ENCODE measurements at regions not wholly inside any gene's neighbourhood (a gene's known extent, or its start where the extent isn't known, plus 50 kb on each side); places are given as distances from the start of the nearest gene placed in this dataset.

GRCh38 chr2:5535301-5535700, 156.9 kb upstream of the SOX11 start:
- TF ChIP-seq, protein P1, sequence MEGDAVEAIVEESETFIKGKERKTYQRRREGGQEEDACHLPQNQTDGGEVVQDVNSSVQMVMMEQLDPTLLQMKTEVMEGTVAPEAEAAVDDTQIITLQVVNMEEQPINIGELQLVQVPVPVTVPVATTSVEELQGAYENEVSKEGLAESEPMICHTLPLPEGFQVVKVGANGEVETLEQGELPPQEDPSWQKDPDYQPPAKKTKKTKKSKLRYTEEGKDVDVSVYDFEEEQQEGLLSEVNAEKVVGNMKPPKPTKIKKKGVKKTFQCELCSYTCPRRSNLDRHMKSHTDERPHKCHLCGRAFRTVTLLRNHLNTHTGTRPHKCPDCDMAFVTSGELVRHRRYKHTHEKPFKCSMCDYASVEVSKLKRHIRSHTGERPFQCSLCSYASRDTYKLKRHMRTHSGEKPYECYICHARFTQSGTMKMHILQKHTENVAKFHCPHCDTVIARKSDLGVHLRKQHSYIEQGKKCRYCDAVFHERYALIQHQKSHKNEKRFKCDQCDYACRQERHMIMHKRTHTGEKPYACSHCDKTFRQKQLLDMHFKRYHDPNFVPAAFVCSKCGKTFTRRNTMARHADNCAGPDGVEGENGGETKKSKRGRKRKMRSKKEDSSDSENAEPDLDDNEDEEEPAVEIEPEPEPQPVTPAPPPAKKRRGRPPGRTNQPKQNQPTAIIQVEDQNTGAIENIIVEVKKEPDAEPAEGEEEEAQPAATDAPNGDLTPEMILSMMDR (IDR thresholded peaks at IDR 0.05; ENCODE audit: low read depth, low read length): no peak
- no peak for DNase-seq (ENCODE audit: low read depth in 2 of 2)
- H3K4me3 ChIP-seq (replicated peaks in 1 of 2; ENCODE audit: low read depth in 2 of 2, low read length in 2 of 2): no peak overlapping the region

DNA sequence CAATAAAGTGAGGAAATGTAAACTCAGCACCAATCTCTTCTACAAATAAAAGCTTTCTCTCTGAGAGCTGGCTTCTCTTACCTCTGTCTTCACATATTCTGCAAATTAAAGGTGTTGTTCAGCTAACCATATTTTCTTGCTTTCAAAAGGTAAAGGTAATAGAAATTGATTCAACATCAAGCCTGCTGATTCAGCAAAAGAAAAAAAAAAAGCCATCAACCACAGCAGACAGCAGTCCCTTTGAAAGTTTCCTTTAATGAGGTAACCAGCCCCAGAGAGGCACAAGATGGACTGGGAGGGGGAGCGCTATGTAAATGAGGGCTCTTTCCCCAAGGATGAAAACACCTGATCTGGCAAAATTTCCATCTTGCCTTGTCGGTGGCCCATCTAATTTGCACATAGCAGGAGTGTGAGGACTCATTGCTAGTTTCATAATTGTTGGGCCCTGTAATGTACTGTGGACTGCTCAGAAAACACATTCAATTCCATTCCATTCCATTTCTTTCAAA, 154.9 kb upstream of the SOX11 start:
- DNase-seq (ENCODE audit: low read depth in 2 of 2): no peak
- TF ChIP-seq, protein P1 (IDR thresholded peaks at IDR 0.05; ENCODE audit: low read depth, low read length): no peak
- no peak overlapping the region for H3K4me3 ChIP-seq (replicated peaks in 1 of 2; ENCODE audit: low read depth in 2 of 2, low read length in 2 of 2)

GRCh38 chr2:5538313-5538712, 153.9 kb upstream of the SOX11 start:
- DNase-seq (ENCODE audit: low read depth in 2 of 2): no peak
- TF ChIP-seq, protein P1 (IDR thresholded peaks at IDR 0.05; ENCODE audit: low read depth, low read length): no peak
- H3K4me3 ChIP-seq (replicated peaks in 1 of 2; ENCODE audit: low read depth in 2 of 2, low read length in 2 of 2): no peak overlapping the region

DNA sequence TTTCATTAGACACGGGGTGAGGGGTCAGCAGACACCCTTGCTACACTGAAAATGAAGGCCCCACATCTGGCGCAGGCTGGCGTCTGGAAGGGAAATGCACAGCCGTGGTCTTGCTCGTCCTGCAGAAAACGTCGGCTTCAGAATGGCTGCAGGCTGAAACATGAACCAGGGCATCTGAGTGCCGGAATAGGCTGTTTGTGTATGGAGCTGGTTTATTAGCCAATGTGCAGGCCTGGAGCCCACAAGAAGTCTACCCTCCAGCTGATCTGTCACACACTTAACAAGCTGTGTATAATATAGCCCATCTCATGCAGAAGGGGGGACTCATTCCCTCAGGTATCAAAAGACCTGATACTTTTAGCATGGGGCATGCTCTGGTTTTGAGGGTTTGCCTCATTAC, 153.4 kb upstream of the SOX11 start:
- H3K4me3 ChIP-seq (replicated peaks in 1 of 2; ENCODE audit: low read depth in 2 of 2, low read length in 2 of 2): no peak overlapping the region
- TF ChIP-seq, protein P1 (IDR thresholded peaks at IDR 0.05; ENCODE audit: low read depth, low read length): no peak

DNA sequence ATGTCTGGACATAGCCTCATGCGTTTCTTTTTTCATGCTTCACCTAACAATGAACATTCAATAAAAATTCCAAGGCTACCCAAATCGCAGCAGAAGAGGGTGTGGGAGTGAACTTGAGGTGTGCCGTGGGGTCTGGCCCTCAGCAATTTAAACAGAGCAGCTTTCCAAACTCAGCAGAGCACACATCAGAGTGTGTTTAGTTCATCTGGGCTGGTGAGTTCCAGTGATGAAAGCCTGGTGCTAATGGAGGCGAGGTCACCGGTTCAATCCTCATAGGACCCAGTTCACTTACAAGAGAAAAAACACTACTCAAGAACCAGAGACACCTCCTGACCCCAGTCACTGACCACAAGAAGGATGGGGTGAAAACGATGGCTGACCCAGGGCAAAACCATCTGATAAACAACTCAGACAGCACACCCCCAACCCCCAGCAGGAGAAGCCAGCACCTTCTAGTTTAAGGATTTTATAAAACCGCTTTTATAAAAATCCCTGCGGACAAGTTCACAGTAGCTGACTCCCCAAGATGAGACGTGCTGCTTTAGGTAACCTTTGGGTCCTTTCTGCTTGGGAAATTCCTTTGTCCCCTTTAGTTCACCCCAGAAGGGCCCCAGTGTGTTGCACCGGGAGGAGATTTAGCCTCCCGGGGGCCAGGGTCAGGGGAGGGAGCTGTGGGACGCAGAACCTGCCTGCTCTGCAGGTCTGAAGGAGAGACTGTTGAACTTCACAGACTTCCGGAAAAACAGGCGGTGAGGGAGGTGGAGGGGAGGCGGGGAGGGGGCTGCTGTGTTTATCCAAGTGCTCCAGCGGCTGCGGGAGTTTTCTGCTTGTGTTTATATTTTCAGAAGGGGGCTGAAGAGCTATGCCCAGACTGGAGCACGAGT, 152.7 kb upstream of the SOX11 start:
- TF ChIP-seq, protein P1 (IDR thresholded peaks at IDR 0.05; ENCODE audit: low read depth, low read length): no peak
- no peak overlapping the region for H3K4me3 ChIP-seq (replicated peaks in 1 of 2; ENCODE audit: low read depth in 2 of 2, low read length in 2 of 2)
- DNase-seq (ENCODE audit: low read depth in 2 of 2): no peak

More for the DNA sequence above, 153.4 kb upstream of the SOX11 start:
- DNase-seq (ENCODE audit: low read depth in 2 of 2): no peak

DNA sequence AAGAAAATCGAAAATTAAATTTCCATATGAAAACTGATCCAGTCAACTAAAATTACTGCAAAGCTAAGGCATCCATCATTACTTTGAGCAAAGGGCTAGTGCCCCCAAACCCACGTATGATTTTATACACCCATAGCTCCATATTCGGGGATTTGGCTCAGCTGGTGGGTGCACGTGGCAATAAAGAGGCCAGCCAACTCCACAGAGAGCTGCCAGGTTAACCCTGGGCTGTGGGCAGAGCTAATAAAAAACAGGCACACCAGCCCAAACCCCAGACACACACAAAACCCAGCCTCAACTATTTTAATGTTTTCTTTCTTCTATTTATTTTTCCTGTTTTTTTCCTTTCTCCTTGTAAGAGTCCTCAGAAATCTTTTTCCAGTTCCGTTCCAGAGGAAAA, 151.3 kb upstream of the SOX11 start:
- TF ChIP-seq, protein P1 (IDR thresholded peaks at IDR 0.05; ENCODE audit: low read depth, low read length): no peak
- no peak overlapping the region for H3K4me3 ChIP-seq (replicated peaks in 1 of 2; ENCODE audit: low read depth in 2 of 2, low read length in 2 of 2)
- no peak for DNase-seq (ENCODE audit: low read depth in 2 of 2)

Data from cardiac fibroblast (primary cell).